ENCODE measurements at regions not wholly inside any gene's neighbourhood (a gene's known extent, or its start where the extent isn't known, plus 50 kb on each side); places are given as distances from the start of the nearest gene placed in this dataset.

- TF ChIP-seq ZBTB40 (IDR thresholded peaks at IDR 0.05; ENCODE audit: borderline replicate concordance) (no peak), BMI1 (IDR thresholded peaks at IDR 0.05; ENCODE audit: borderline replicate concordance) (no peak), KDM1A (IDR thresholded peaks at IDR 0.05; ENCODE audit: borderline replicate concordance) (no peak), MEF2A (IDR thresholded peaks at IDR 0.05; ENCODE audit: insufficient read depth, low read depth, low read length) (no peak)
Observed at GRCh38 chr6:102761872-102762271, 1368.4 kb downstream of the GRIK2 start (continued).

GRCh38 chr6:102759415-102759814 is 1365.9 kb downstream of the GRIK2 start:
- 52% methylated on average over 2 of the region's 2 CpGs for WGBS (ENCODE audit: insufficient coverage, insufficient replicate concordance, low lambda C conversion rate, missing lambda C conversion rate)
- Histone ChIP-seq H3K27me3 (replicated peaks in 1 of 2; ENCODE audit: control insufficient read depth in 2 of 2, insufficient read depth in 2 of 2, low read length in 1 of 2) (no peaks in the 10 kb centered on the region), H3K4me1 (ENCODE audit: control insufficient read depth, insufficient read depth, low read length) (no peaks in the 10 kb centered on the region), H3K9ac (ENCODE audit: control insufficient read depth, insufficient read depth, low read length) (no peak overlapping the region), H3K27ac (ENCODE audit: control insufficient read depth, insufficient read depth) (no peak overlapping the region), H3K9me3 (replicated peaks; ENCODE audit: control insufficient read depth, insufficient read depth, low read length) (no peaks in the 10 kb centered on the region), H3K4me3 (no peak overlapping the region), H3K4me2 (ENCODE audit: control insufficient read depth, insufficient read depth) (no peak overlapping the region), H3K36me3 (ENCODE audit: control insufficient read depth in 2 of 2, insufficient read depth in 2 of 2, low read length in 1 of 2) (no peaks in the 10 kb centered on the region), H2AFZ (ENCODE audit: control insufficient read depth, low read depth, low read length) (no peak overlapping the region), H4K20me1 (ENCODE audit: control insufficient read depth, insufficient read depth) (no peaks in the 10 kb centered on the region), H3K79me2 (ENCODE audit: control insufficient read depth, insufficient read depth, low read length) (no peaks in the 10 kb centered on the region)
- ChIA-PET SMC1A (ENCODE audit: uncharacterized antibody, unreplicated experiment) (no interaction called here), RAD21 (ENCODE audit: unreplicated experiment) (no interaction called here), CTCF (no interaction called here), POLR2A (no interaction called here)
- intact Hi-C loops (cut with micrococcal nuclease; ENCODE audit: unreplicated experiment), result no loop called here
- BruUV-seq (replicated peaks), result no TSS peak
- FAIRE-seq (no peak), ATAC-seq (no peak), DNase-seq (ENCODE audit: low read depth, low spot score) (no peak)
- in situ Hi-C loops (cut with MboI), result no loop called here
- TF ChIP-seq MTA2 (IDR thresholded peaks at IDR 0.05; ENCODE audit: low read depth) (no peak), SP1 (IDR thresholded peaks at IDR 0.05; ENCODE audit: low read depth, low read length) (no peak), BCLAF1 (IDR thresholded peaks at IDR 0.05) (no peak), RAD21 (IDR thresholded peaks at IDR 0.05; ENCODE audit: insufficient read depth, low read depth, low read length) (no peak), NR2C1 (IDR thresholded peaks at IDR 0.05) (no peak), CUX1 (IDR thresholded peaks at IDR 0.05; ENCODE audit: insufficient replicate concordance, low read depth, low read length) (no peak), FOXM1 (IDR thresholded peaks at IDR 0.05; ENCODE audit: low read depth, low read length) (no peak), PAX5 (IDR thresholded peaks at IDR 0.05; ENCODE audit: borderline replicate concordance, low read depth, low read length) (no peak)
